MCF 10A (cell line): ENCODE measurements at regions not wholly inside any gene's neighbourhood (a gene's known extent, or its start where the extent isn't known, plus 50 kb on each side); places are given as distances from the start of the nearest gene placed in this dataset.

Experiments
- BruUV-seq: library from RNA; stranded (reverse); fragments of 400-500 nt; replicated peaks from 2 replicates; lab custom pipeline; 2021; lab: Mats Ljungman, UMichigan
- CTCF ChIA-PET: fragments of 300-600 bp; sonication (Branson Sonifier 250); formaldehyde crosslinking; extraction: SDS; loops from one replicate; lab custom pipeline; 2021; ENCODE audit warnings: antibody characterized with exemption, inconsistent platforms; lab: Yijun Ruan, JAX
- POLR2A ChIA-PET: fragments of 300-600, 350-650 bp; sonication (Branson Sonifier 250); formaldehyde crosslinking; extraction: SDS; loops from one replicate; lab custom pipeline; 2020; ENCODE audit warnings: antibody characterized with exemption, inconsistent platforms; lab: Yijun Ruan, JAX
- DNase-seq: peaks from one replicate; pipeline ENCODE4 v3.0.0-alpha.2; 2018; ENCODE audit not compliant: unreplicated experiment
- H3K27ac Mint-ChIP-seq: one replicate; pipeline ENCODE4 v1.8.0; 2022; ENCODE audit warnings: mild to moderate bottlenecking, low read depth, mixed read lengths; ENCODE audit not compliant: unreplicated experiment
- H3K27me3 Mint-ChIP-seq: one replicate; pipeline ENCODE4 v1.8.0; 2022; ENCODE audit warnings: mixed read lengths; ENCODE audit not compliant: insufficient read depth, unreplicated experiment
- H3K36me3 Mint-ChIP-seq: one replicate; pipeline ENCODE4 v1.8.0; 2022; ENCODE audit warnings: mild to moderate bottlenecking, moderate library complexity, mixed read lengths; ENCODE audit not compliant: insufficient read depth, unreplicated experiment
- H3K4me1 Mint-ChIP-seq: one replicate; pipeline ENCODE4 v1.8.0; 2022; ENCODE audit warnings: mixed read lengths; ENCODE audit not compliant: insufficient read depth, unreplicated experiment
- H3K4me3 Mint-ChIP-seq: one replicate; pipeline ENCODE4 v1.8.0; 2022; ENCODE audit warnings: mild to moderate bottlenecking, moderate library complexity, mixed read lengths; ENCODE audit not compliant: unreplicated experiment
- H3K9me3 Mint-ChIP-seq: one replicate; pipeline ENCODE4 v1.8.0; 2022; ENCODE audit warnings: mixed read lengths; ENCODE audit not compliant: unreplicated experiment
- intact Hi-C: fragments of 100-400 bp; cut with micrococcal nuclease; formaldehyde crosslinking; loops from 2 replicates; pipeline ENCODE4 v1.14.1; 2022
- TF ChIP-seq, protein P1 (sequence below): fragments of 200-600 bp; IDR thresholded peaks from one replicate; pipeline ENCODE4 v1.8.0; 2022; ENCODE audit warnings: antibody characterized with exemption, mild to moderate bottlenecking; ENCODE audit not compliant: unreplicated experiment

DNA sequence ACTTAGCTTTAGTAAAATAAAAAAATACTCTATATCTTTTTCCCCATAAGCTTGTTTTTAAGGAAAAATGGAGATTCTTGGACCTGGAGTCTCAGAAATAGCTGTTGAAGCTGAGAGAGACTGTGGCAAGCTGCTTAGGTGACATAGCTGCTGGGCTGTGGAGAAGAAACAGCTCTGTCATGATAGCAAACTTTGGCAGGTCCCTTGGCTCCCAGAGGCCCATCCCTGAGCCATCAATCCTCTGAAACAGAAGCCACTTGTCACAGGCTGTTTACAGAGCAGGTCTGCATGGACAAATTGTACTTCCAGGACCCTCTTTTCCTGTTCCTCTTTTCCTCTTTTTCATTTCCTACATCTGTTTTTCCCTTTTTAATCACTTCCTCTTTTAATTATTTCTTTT is 1370.1 kb upstream of the CRIM1 start:
- no peaks in the 10 kb centered on the region for H3K4me1 Mint-ChIP-seq
- DNase-seq = no peak
- no TSS peak for BruUV-seq
- no peaks in the 10 kb centered on the region for H3K9me3 Mint-ChIP-seq
- peaks cover 84% of the 10 kb centered on the region for H3K27me3 Mint-ChIP-seq
- intact Hi-C loops = no loop called here
- no peak overlapping the region for H3K27ac Mint-ChIP-seq
- no peak overlapping the region for H3K4me3 Mint-ChIP-seq
- POLR2A ChIA-PET = no interaction called here
- TF ChIP-seq, protein P1, sequence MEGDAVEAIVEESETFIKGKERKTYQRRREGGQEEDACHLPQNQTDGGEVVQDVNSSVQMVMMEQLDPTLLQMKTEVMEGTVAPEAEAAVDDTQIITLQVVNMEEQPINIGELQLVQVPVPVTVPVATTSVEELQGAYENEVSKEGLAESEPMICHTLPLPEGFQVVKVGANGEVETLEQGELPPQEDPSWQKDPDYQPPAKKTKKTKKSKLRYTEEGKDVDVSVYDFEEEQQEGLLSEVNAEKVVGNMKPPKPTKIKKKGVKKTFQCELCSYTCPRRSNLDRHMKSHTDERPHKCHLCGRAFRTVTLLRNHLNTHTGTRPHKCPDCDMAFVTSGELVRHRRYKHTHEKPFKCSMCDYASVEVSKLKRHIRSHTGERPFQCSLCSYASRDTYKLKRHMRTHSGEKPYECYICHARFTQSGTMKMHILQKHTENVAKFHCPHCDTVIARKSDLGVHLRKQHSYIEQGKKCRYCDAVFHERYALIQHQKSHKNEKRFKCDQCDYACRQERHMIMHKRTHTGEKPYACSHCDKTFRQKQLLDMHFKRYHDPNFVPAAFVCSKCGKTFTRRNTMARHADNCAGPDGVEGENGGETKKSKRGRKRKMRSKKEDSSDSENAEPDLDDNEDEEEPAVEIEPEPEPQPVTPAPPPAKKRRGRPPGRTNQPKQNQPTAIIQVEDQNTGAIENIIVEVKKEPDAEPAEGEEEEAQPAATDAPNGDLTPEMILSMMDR = no peak
- CTCF ChIA-PET = interaction anchor here (0.6 to 1.2 kb wide), 2 partner anchors 13 to 964 kb away, joined by 3 read pairs; no protein-coding TSS in a partner anchor
- no peaks in the 10 kb centered on the region for H3K36me3 Mint-ChIP-seq

DNA sequence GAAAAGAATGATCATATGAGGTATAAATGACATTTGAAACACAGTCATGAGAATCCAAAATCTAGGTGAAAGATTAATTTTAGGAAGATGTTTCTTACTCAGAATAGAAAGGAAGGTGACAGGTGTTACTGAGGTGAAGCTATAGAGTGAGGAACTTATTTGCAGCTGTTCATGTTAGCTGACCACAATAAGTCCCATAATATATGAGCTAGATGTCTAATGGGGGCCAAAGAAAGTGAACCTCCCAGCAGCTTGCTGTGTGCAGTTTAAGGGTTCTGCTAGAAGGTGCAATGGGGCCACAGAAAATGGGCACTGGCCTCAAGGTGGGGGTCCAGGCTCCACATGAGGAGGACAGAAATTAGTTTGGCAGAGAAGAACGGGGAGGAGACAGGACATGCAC is 1374.9 kb upstream of the CRIM1 start:
- Mint-ChIP-seq H3K9me3 (no peaks in the 10 kb centered on the region), H3K4me3 (no peak overlapping the region), H3K27ac (no peak overlapping the region), H3K36me3 (no peaks in the 10 kb centered on the region), H3K27me3 (peaks cover 55% of the 10 kb centered on the region), H3K4me1 (no peaks in the 10 kb centered on the region)
- intact Hi-C loops = no loop called here
- no peak for DNase-seq
- POLR2A ChIA-PET = interaction anchor here (0.6 kb wide), 1 partner anchor 1844 kb away, joined by 3 read pairs; no protein-coding TSS in a partner anchor
- TF ChIP-seq, protein P1 = no peak
- CTCF ChIA-PET = interaction anchor here (0.6 kb wide), 1 partner anchor 293 kb away, joined by 3 read pairs; no protein-coding TSS in a partner anchor
- BruUV-seq = no TSS peak

DNA sequence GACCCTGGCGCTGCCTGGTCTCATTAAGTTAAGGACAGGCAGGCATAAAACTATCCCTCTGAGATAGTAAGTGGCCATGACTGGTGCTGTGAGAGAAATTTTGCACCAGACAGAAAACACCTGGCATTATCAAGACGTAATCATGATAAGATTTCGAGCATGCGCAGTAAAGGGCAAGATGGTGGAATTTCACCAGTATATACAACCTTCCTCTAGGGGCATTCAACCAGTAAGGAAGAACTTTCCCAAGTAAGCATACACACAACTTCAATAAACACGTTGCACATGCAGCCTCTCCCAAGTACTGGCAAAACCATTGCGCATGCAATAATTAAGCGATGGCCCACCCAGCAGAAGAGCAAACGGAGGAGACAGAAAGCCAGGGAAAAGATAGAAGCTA is 1376.4 kb upstream of the CRIM1 start:
- CTCF ChIA-PET = no interaction called here

DNA sequence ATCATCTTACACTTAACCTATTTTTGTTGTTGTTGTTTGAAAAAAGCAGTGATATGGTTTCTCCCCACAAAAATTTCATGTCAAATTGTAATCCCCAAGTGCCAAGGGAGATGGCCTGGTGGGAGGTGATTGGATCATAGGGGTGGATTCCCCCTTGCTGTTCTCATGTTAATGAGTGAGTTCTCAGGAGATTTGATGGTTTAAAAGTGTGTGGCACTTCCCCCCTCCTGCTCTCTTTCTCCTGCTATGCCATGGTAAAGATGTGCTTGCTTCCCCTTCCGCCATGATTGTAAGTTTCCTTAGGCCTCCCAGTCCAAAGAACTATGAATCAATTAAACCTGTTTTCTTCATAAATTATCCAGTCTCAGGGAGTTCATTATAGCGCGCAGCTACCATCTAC is 1362.7 kb upstream of the FAM98A start:
- CTCF ChIA-PET = interaction anchor here (0.7 kb wide), 1 partner anchor 841 kb away, joined by 3 read pairs; no protein-coding TSS in a partner anchor
- POLR2A ChIA-PET = no interaction called here
- H3K36me3 Mint-ChIP-seq = no peaks in the 10 kb centered on the region
- no peak for DNase-seq
- no peaks in the 10 kb centered on the region for H3K4me1 Mint-ChIP-seq
- TF ChIP-seq, protein P1 = no peak
- no TSS peak for BruUV-seq
- intact Hi-C loops = no loop called here
- peaks cover 83% of the 10 kb centered on the region for H3K27me3 Mint-ChIP-seq
- no peak overlapping the region for H3K4me3 Mint-ChIP-seq
- no peaks in the 10 kb centered on the region for H3K9me3 Mint-ChIP-seq
- H3K27ac Mint-ChIP-seq = no peak overlapping the region

More for the DNA sequence above, 1376.4 kb upstream of the CRIM1 start:
- Mint-ChIP-seq H3K4me3 (no peak overlapping the region), H3K27ac (no peak overlapping the region), H3K27me3 (peaks cover 43% of the 10 kb centered on the region), H3K36me3 (no peaks in the 10 kb centered on the region), H3K9me3 (no peaks in the 10 kb centered on the region), H3K4me1 (no peaks in the 10 kb centered on the region)
- POLR2A ChIA-PET = no interaction called here
- no TSS peak for BruUV-seq
- intact Hi-C loops = no loop called here
- no peak for DNase-seq
- TF ChIP-seq, protein P1 = no peak
